T-helper 9 cell (primary cell): ENCODE measurements at regions not wholly inside any gene's neighbourhood (a gene's known extent, or its start where the extent isn't known, plus 50 kb on each side); places are given as distances from the start of the nearest gene placed in this dataset.

Experiments
- DNase-seq: peaks from one replicate; pipeline ENCODE4 v3.0.0-alpha.2; 2020

- DNase-seq, result no peak
Observed at GRCh38 chr2:145047554-145047953, 527.6 kb upstream of the ZEB2 start.

GRCh38 chr2:145044491-145044890, 524.6 kb upstream of the ZEB2 start:
- DNase-seq, result no peak

DNA sequence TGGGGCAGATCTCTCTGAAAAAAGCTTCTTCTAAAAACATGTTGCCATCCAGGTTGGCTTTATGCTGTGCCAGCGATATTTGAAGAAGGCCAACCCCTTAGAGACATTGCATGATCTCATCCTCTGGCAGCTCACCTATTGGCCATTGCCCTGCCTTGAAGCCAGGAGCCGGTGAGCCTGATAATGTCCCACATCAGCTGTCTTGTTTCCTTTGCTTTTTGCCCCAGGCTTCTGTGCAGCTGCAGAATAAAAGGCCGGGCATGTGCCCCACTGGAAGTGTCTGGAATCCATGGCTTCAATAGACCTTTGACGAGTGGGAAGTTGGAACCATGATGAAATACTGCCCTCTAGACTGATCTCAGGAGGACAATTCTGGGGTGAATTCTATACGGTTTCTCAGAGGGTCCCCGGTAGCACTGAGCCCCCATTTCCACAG, 523.5 kb upstream of the ZEB2 start:
- no peak for DNase-seq

DNA sequence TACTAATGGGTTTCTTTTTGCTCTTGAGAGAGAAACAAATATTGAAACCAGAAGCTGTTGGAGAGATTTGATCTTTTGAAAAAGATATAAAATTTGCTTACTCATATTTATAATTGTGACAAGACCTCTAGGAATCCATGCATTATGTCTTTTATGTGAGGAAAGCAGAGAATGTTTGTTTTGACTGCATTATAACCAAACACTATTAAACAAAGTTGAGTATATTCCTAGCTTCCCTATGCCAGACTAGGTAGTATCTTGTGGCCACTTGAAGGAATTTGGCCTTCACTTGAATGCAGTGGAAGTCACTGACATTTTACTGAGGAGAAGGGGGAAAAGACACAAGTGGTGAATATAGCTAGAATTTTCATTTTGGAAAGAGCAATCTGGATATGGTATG, 521.8 kb upstream of the ZEB2 start:
- no peak for DNase-seq

DNA sequence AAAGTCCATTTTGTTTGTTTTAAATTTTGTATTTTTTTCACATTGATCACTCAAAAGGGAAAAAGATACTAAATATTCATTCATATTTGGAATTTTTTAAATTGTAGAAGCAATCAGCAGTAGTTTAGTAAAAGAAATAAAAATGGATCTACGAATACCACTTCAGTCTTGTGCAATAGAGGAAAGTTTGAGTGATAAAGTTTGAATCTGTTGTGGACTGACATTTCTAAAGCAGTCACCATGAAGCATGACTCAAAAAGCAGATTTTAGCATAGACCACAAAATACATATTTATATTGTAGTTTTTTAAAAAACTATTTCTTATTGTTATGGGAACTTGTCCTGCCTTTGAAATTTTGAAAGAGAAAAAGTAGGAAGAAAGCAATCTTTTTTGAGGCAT, 520.5 kb upstream of the ZEB2 start:
- no peak for DNase-seq

- no peak for DNase-seq
Observed at GRCh38 chr2:145038041-145038525, 518.2 kb upstream of the ZEB2 start.

DNA sequence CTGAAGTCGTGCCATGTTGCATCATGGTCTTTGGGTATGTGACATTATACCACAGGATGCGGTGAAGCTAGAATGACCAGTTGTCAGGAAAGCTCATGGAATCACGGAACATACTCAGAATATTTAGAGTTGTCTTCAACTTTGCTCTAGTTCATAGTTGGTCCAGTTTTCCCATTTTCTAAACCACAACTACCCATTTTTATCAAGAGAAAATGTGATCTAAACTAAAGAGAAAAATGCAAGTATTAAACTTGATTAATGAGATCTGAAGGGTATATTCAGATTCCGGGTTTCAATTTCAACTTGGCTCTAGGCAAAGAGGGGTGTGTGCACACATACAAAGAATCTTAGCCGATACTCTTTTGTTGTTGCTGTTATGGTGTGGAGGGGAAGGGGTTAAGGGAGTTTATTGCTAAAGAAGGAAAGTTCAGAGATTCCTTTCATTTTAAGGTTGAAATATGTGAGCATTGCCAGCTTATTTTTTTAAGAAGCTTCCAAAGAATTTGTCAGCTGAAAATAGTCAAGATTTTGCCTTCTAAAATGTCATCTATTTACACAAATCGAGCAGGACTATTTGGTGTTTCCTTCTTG, 516.6 kb upstream of the ZEB2 start:
- no peak for DNase-seq

GRCh38 chr2:145034511-145034910, 514.6 kb upstream of the ZEB2 start:
- DNase-seq, result no peak

- DNase-seq, result no peak
Observed at GRCh38 chr2:145033438-145033837, 513.5 kb upstream of the ZEB2 start.

- no peak for DNase-seq
Observed at GRCh38 chr2:145032791-145033190, 512.9 kb upstream of the ZEB2 start.

- no peak for DNase-seq
Observed at GRCh38 chr2:145029873-145030272, 510.0 kb upstream of the ZEB2 start.

- no peak for DNase-seq
Observed at GRCh38 chr2:145029081-145029480, 509.2 kb upstream of the ZEB2 start.

- DNase-seq, result no peak
Observed at GRCh38 chr2:145028101-145028920, 508.4 kb upstream of the ZEB2 start.

GRCh38 chr2:145026456-145027455, 506.8 kb upstream of the ZEB2 start:
- DNase-seq, result no peak

DNA sequence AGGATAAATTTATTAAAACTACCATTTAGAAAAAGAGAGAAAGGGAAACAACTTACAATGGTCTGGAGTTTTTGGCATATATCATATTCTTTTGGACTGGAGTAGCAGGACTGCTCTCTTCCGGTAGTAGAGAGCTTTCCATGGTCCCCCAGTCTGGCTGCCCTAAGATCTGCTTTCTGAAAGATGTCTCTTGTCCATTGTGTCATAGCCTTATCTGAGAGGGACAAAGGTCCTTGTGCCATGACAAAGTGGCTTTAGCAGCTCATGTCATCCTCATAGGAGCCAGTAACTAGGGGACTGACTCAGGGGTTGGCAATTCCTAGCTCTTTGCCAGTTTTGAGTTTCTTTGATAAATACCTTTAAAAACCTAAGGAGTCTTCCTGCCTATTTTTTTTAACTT, 505.5 kb upstream of the ZEB2 start:
- DNase-seq, result no peak

DNA sequence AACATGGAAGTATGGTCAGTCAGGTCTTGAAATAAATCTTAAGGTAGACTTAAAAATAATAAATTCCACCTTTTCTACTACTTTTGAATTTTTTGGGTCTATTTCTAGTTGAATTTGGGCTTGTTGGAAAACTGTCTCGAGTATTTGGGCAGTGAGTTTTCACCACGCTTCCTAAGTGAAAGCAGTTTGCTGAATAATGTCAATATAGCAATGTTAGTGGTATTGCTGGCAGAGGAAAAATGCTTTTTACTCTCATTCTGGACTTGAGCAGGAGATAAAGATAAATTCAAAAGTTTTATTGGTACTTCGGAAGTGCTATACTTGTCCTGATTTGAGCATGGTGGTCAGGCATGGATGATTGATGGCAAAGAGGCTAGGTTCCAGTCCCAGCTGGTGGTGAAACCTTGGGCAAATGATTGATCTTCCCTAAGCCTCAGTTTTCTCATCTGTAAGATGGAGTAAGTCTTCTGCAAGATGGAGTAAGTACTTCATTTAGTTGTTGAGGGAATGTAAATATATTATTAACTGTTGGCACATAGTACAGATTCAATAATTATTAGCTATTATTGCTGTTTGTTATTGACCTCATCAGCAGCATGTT, 503.5 kb upstream of the ZEB2 start:
- DNase-seq, result no peak

- DNase-seq, result no peak
Observed at GRCh38 chr2:145022666-145023333, 502.9 kb upstream of the ZEB2 start.

GRCh38 chr2:145021962-145022665, 502.2 kb upstream of the ZEB2 start:
- no peak for DNase-seq

DNA sequence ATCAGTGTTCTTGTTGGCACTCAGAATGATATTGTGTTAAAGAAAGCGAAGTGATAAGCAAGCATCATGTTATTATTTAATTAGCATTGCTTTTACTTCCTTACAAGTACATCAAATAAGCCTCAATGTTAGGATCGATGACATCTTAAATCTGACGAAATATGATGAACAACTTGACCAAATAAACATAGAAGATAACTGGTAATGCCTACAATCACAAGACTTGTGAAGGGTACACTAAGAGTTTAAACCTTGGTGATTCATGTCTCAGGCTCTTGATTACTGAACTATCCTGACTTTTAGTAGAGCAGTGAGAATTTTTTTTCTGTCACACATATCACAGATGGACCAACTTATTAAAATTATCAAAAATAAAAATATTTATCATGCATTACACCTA, 500.8 kb upstream of the ZEB2 start:
- no peak for DNase-seq

- no peak for DNase-seq
Observed at GRCh38 chr2:145020139-145020538, 500.2 kb upstream of the ZEB2 start.

- no peak for DNase-seq
Observed at GRCh38 chr2:145018502-145018901, 498.6 kb upstream of the ZEB2 start.
